Spleen (tissue), 11 donors: ENCODE measurements at regions not wholly inside any gene's neighbourhood (a gene's known extent, or its start where the extent isn't known, plus 50 kb on each side); places are given as distances from the start of the nearest gene placed in this dataset.

Experiments
- DNase-seq: peaks from one replicate; pipeline ENCODE4 v3.0.0-alpha.2; 2020
- H3K27ac ChIP-seq, 8 donors: fragments of 200-600 bp; sonication (generic) in 7 of 8; 1 replicate in 4 of 8; 2 replicates in 4 of 8; pipeline versions ENCODE4 v1.5.0 to v1.8.0; 2016 to 2021; ENCODE audit warnings: inconsistent platforms in 4 of 8, mild to moderate bottlenecking in 4 of 8, moderate library complexity in 1 of 8
- H3K27me3 ChIP-seq, 7 donors: fragments of 200-600 bp; sonication (generic) in 6 of 7; replicated peaks in 1 of 7; 1 replicate in 4 of 7; 2 replicates in 3 of 7; pipeline versions ENCODE4 v1.5.0 to v1.8.0; 2016 to 2021; ENCODE audit warnings: inconsistent platforms in 3 of 7, mild to moderate bottlenecking in 1 of 7
- H3K36me3 ChIP-seq, 6 donors: fragments of 200-600 bp; sonication (generic) in 5 of 6; 1 replicate in 4 of 6; 2 replicates in 2 of 6; pipeline versions ENCODE4 v1.5.0 to v1.8.0; 2016 to 2021; ENCODE audit warnings: inconsistent platforms in 2 of 6
- H3K4me1 ChIP-seq, 6 donors: fragments of 200-600 bp; sonication (generic) in 5 of 6; 1 replicate in 3 of 6; 2 replicates in 3 of 6; pipeline versions ENCODE4 v1.5.0 to v1.8.0; 2016 to 2021; ENCODE audit warnings: inconsistent platforms in 3 of 6
- H3K4me3 ChIP-seq, 8 donors: fragments of 200-600 bp; sonication (generic) in 7 of 8; 1 replicate in 4 of 8; 2 replicates in 4 of 8; pipeline versions ENCODE4 v1.5.0 to v1.8.0; 2016 to 2021; ENCODE audit warnings: inconsistent platforms in 4 of 8, mild to moderate bottlenecking in 4 of 8, moderate library complexity in 2 of 8
- H3K9me3 ChIP-seq, 8 donors: fragments of 200-600 bp; sonication (generic) in 7 of 8; 1 replicate in 4 of 8; 2 replicates in 4 of 8; pipeline versions ENCODE4 v1.5.0 to v1.8.0; 2016 to 2021; ENCODE audit warnings: inconsistent platforms in 4 of 8
- CTCF ChIP-seq, 11 experiments: fragments of 200-600 bp in 7 of 11; fragments of 450-650 bp in 4 of 11; sonication (generic) in 4 of 11; IDR thresholded peaks in 8 of 11; conservative IDR thresholded peaks in 3 of 11; 1 replicate in 7 of 11; 2 replicates in 4 of 11; pipeline versions ENCODE4 v1.4.0 to v1.8.0; 2016 to 2021; ENCODE audit warnings: antibody characterized with exemption in 11 of 11, inconsistent platforms in 4 of 11, mild to moderate bottlenecking in 1 of 11
- POLR2A ChIP-seq, 3 donors: fragments of 450-650 bp; IDR thresholded peaks; one replicate each; pipeline ENCODE4 v1.5.1; 2017; ENCODE audit warnings: antibody characterized with exemption in 3 of 3, mild to moderate bottlenecking in 1 of 3
- POLR2AphosphoS5 ChIP-seq, 3 donors: sonication (generic); formaldehyde crosslinking; IDR thresholded peaks; one replicate each; pipeline ENCODE4 v1.5.1; 2017; ENCODE audit warnings: antibody characterized with exemption in 3 of 3
- WGBS, 5 donors: extraction: QIAGEN DNeasy Blood & Tissue Kit in 3 of 5; methylation state at CpG; one replicate each; pipeline versions ENCODE4 v1.1.5 to v1.1.7; 2013 to 2018; 5-methylcytosine and 5-hydroxymethylcytosine counted together
- intact Hi-C: fragments of 100-400 bp; cut with DNase I; formaldehyde crosslinking; loops from one replicate; pipeline ENCODE4 v1.15.0; 2023; ENCODE audit warnings: low total_unique reads
- donor health status: healthy with polysubstance abuse.
- donor health status: DM: no; HTN: no; CAD: no; lungs with moderate emphysema.
- donor health status: DM: no; HTN: no; CAD: no.
- donor health status: Bipolar disorder and iron deficiency.
- donor health status: healthy.
- donor health status: DM: no; HTN: no; CAD: no.
- donor health status: DM: yes; HTN: yes; CAD: no.

- TF ChIP-seq POLR2A (IDR thresholded peaks at IDR 0.05) (no peak), POLR2AphosphoS5 (IDR thresholded peaks at IDR 0.05) (no peak)
- no peaks in the 10 kb centered on the region for H3K4me1 ChIP-seq
- DNase-seq: no peak
- H3K27me3 ChIP-seq: no peaks in the 10 kb centered on the region
- H3K27ac ChIP-seq: no peak overlapping the region
- WGBS, 5 donors: 77 to 95% (median 80%) methylated on average over 1 of the region's 1 CpG
- no peaks in the 10 kb centered on the region for H3K9me3 ChIP-seq
- intact Hi-C loops: no loop called here
- H3K4me3 ChIP-seq: no peak overlapping the region
- H3K36me3 ChIP-seq: no peaks in the 10 kb centered on the region
These were observed 498.6 kb upstream of the DPPA4 start for GRCh38 chr3:109835958-109836357.

- H3K4me3 ChIP-seq: no peak overlapping the region
- TF ChIP-seq POLR2AphosphoS5 (IDR thresholded peaks at IDR 0.05) (no peak), POLR2A (IDR thresholded peaks at IDR 0.05) (no peak), CTCF (IDR thresholded peaks at IDR 0.05 in 8 of 11, conservative IDR thresholded peaks at IDR 0.05 in 3 of 11) (no peak)
- intact Hi-C loops: no loop called here
- H3K27ac ChIP-seq: no peak overlapping the region
- H3K36me3 ChIP-seq: no peaks in the 10 kb centered on the region
- H3K4me1 ChIP-seq: no peaks in the 10 kb centered on the region
- H3K27me3 ChIP-seq: no peaks in the 10 kb centered on the region
- peaks cover 0 to 41% (median 38%) of the 10 kb centered on the region in 8 donors for H3K9me3 ChIP-seq
- DNase-seq: no peak
- 57 to 86% (median 80%) methylated on average over 1 of the region's 1 CpG for WGBS, 5 donors
These were observed 514.5 kb upstream of the DPPA4 start for GRCh38 chr3:109851854-109852253.

- WGBS, 5 donors: 68 to 83% (median 69%) methylated on average over 3 of the region's 3 CpGs
- peaks cover 0 to 41% (median 38%) of the 10 kb centered on the region in 8 donors for H3K9me3 ChIP-seq
- intact Hi-C loops: no loop called here
These were observed 514.9 kb upstream of the DPPA4 start for GRCh38 chr3:109852283-109852682.

DNA sequence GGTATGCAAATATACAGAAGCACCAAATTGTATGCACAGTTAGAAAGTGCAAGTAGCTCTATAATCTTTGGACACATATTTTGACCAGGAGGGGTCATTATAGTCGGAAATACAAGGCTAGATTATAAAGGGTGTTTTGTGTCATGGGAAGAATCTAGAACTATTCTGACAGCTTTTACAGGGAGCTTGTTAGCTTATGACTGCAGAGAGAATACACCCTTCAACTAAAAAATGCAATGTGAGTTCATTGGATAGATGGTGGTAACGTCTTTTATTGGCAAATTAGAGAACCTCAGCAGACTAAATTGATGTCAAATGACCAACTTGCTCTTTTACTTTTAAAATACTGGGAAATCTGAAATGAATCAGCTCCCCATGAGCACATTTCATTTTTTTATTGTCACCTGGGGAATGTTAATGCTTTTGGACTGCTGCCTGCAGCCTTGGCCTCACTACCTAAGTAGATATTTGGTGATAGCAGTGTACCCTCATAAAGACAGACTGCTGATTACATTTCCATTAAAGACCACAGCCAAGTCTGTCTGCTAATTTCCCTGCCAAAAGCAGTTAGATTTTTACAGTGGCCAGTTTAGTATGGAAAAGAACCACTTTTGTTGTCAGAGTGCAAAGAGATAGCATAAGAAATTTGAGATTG, 515.9 kb upstream of the DPPA4 start:
- DNase-seq: no peak
- no peaks in the 10 kb centered on the region for H3K27me3 ChIP-seq
- TF ChIP-seq POLR2AphosphoS5 (IDR thresholded peaks at IDR 0.05) (no peak), CTCF (IDR thresholded peaks at IDR 0.05 in 8 of 11, conservative IDR thresholded peaks at IDR 0.05 in 3 of 11) (no peak), POLR2A (IDR thresholded peaks at IDR 0.05) (no peak)
- no peak overlapping the region for H3K27ac ChIP-seq
- 41 to 62% (median 52%) methylated on average over 2 of the region's 2 CpGs for WGBS, 5 donors
- H3K9me3 ChIP-seq: peaks cover 0 to 41% (median 38%) of the 10 kb centered on the region in 8 donors
- intact Hi-C loops: no loop called here
- H3K36me3 ChIP-seq: no peaks in the 10 kb centered on the region
- no peak overlapping the region for H3K4me3 ChIP-seq
- H3K4me1 ChIP-seq: no peaks in the 10 kb centered on the region

More at GRCh38 chr3:109852283-109852682, 514.9 kb upstream of the DPPA4 start:
- no peaks in the 10 kb centered on the region for H3K27me3 ChIP-seq
- no peaks in the 10 kb centered on the region for H3K4me1 ChIP-seq
- H3K36me3 ChIP-seq: no peaks in the 10 kb centered on the region
- H3K27ac ChIP-seq: no peak overlapping the region
- no peak for DNase-seq
- TF ChIP-seq CTCF (IDR thresholded peaks at IDR 0.05 in 8 of 11, conservative IDR thresholded peaks at IDR 0.05 in 3 of 11) (no peak), POLR2AphosphoS5 (IDR thresholded peaks at IDR 0.05) (no peak), POLR2A (IDR thresholded peaks at IDR 0.05) (no peak)
- H3K4me3 ChIP-seq: no peak overlapping the region
